GM21717 (cell line): ENCODE measurements at regions not wholly inside any gene's neighbourhood (a gene's known extent, or its start where the extent isn't known, plus 50 kb on each side); places are given as distances from the start of the nearest gene placed in this dataset.

ENCODE experiments used
- ATAC-seq: cut with Tn5 transposase; IDR thresholded peaks from one replicate; pipeline ENCODE4 v1.9.1; 2021; ENCODE audit warnings: mild to moderate bottlenecking, moderate library complexity; ENCODE audit not compliant: unreplicated experiment

DNA sequence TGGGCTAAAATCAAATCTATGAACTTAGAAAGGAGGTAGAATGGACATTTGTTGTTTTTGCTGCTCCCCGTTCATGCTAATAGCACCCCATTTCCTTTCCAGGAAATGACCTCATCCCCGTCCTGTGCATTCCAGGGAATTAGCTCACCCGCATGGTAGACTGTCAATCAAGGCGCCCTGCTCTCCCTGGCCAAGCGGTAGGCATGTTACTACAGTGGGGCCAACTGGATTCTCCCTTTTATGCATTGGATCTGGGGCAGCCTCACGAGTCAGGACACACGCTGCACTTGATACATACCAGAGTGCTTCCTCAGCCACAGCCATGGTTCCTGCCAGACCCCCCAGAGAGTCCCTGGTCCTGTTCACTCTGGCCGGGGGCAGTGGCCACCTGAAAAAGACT, 111.0 kb upstream of the PTCH1 start:
- no peak for ATAC-seq

DNA sequence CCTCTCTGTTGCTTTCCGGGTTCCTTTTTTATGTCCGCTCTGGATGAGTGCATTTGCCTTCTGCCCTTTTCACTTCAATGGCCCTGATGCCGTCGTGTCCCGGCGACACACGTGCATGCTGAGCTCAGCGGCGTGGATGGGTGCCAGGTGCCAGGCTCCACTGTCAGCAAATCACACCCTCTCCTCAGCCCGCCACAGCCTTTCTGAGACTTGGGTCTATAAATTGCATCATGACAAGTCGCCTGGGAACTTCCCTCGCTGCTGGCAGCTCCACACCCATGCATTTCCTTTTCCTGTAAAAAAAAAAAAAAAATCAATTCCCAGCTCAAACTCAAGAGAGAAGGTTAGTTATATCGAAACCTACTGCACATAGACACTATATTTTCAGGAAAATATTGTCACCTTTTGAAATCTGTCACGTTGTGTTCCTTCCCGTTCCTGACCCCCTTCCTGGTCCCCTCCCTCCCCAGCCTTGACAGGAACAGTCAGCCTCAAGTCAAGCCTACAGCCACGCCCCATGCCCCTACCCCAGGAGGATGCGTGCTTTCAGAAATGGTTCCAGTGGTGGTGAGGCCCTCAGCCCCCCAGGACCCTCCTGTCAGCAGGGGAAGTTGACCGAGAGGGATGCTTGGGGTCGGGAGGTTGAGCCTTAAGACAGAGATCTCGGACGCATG, 110.3 kb upstream of the PTCH1 start:
- no peak for ATAC-seq

DNA sequence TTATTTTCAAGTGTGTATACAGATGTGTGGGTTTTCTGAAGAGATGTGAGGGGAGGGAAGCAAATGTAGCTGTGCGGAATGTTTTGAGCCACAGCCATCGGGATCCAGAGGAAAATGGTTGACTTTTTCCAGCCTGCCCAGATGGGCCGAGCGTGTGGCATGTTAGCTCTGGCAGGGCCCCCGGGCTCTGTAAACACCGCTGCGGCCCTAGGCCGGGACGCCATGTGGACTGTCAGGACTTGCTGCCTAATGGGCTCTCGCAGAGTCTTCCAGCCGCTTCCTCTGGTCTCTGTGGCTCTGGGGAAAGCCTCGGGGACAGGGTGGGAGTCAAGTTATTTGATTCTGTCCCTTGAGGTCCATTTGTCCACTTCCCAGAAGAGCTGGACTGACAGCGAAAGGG, 109.6 kb upstream of the PTCH1 start:
- no peak for ATAC-seq

DNA sequence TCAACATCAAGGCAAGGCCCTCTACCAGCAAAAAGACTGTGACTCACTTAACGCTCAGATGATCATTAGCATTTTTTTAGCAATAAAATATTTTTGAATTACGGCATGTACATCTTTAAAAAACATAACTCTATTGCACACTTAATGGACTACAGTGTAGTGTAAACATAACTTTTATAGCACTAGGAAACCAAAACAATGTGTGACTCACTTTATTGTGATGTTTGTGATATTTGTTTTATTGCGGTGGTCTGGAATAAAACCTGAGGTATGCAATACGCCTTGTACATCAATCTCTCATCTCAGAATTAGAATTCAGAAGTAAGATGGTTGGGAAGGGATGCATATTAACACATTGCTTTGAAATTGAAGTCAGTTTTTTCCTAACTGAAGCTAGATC, 106.9 kb upstream of the PTCH1 start:
- ATAC-seq: no peak

DNA sequence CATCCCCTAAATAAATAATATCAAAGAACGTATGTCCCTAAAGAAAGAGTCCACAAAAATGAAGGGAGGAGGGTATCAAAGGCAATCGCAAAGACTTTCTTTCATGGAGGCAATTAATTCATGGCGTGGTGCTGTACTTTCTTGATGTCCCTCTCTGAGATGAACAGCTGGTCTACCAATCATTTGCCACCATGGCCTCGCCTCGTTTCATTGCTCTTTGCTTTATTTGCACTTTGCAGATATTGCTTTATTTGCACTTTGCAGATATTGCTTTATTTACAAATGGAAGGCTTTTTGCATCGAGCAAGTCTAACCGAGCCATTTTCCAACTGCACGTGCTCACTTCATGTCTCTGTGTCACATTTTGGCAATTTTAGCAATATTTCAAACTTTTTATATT, 104.0 kb upstream of the PTCH1 start:
- ATAC-seq: no peak

DNA sequence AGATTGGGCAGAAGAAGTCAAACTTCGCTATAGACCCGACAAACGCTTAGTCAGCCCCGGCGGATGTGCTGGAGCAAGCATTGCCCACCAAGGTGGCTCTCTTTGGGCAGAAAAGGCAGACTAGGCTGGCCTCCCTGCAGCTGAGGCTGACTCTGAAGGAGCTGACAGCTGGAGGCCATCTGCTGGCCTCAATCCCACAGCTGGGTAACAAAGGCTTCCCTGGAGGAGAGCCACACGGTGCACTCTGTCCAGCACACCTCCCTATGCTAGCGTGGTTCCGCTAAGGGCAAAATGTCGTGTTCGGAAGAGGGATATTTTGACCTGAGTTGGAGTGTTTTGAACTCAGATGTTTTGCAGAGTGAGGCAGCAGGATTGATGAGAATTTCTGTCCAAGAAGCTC, 103.5 kb upstream of the PTCH1 start:
- ATAC-seq: no peak

DNA sequence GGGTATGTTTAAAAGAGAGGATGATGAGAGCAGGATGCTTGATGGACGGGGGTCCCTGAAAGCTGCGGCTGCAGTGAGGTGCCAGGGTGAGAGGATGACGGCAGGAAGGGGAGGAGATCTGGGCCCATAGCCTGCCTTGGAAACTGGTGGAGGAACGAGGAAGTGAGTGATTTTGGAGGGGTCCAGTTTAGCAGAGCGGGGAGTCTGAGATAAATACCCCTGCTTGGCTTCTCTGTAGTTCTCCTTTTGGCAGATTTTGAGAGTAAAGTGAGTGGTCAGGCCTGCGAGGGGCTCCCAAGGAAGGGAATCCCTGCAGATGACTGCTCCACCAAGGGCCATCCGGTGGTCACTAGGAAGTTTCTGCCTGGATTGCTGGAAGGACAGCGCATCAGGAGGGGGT, 98.5 kb upstream of the PTCH1 start:
- ATAC-seq: no peak

DNA sequence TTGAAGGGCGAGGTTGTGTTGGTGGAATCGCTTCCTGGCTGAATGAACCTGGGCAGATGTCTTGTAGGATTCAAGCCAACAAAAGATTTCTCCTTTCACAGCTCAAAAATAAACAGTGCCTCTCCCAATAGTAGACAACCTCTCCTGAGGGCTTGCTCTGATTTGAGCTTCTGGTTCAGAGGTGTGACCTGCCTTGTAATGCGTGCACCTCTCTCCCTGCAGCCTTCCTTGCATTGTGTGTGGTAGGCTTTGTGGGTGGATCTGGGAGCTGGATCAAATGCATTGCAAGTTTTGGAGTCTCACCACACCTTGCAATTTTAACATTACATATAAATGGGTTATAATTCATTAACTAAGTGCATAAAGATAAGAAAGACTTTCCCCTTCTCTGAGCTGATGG, 96.9 kb upstream of the PTCH1 start:
- no peak for ATAC-seq

DNA sequence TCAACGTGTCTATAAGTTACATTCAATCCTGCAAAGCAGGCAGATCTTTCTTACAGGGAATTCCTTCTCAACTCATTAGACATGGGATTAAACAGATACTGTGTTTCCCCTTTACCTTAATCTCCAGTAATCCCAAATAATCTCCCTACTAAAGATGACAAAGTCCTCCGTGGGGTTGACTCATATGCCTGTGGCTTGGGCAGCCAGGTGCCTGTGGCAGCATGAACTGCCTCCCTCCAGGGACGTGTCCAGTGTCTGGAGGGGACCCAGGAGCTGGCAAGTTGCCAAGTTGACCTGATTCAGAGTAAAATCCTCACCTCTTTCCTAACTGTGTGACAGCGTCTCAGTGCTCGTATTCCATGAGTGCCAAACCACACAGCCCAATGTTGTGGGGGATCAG, 94.6 kb upstream of the PTCH1 start:
- no peak for ATAC-seq

DNA sequence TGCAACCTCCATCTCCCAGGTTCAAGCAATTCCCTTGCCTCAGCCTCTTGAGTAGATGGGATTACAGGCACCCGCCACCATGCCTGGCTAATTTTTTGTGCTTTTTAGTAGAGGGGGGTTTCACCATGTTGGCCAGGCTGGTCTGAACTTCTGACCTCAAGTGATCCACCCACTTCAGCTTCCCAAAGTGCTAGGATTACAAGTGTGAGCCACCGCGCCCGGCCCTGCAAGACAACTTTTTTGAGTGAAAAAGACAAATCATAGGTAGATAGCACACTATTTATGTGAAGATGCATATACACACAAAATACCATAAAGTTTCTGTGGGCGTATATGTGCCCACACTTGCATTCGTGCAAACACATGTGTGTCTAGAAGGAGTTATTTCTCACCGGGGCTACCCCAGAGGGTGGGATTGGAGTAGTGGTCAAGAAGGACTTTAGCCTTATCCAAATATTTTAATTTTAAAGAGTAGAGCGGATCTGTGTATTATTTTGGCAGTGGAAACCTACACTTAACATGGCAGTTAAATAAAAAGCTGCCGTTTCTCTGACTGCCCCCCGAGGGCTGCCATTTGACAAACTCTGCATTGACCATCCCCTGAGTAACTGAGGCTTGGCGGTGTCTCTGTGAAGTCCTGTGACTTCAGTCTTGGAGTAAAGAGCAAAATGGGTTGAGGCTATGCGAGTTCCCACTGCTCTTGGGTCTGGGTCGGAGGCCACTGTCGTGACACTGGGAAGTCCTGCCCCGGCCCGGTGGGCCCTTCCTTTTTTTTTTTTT, 93.4 kb upstream of the PTCH1 start:
- no peak for ATAC-seq

DNA sequence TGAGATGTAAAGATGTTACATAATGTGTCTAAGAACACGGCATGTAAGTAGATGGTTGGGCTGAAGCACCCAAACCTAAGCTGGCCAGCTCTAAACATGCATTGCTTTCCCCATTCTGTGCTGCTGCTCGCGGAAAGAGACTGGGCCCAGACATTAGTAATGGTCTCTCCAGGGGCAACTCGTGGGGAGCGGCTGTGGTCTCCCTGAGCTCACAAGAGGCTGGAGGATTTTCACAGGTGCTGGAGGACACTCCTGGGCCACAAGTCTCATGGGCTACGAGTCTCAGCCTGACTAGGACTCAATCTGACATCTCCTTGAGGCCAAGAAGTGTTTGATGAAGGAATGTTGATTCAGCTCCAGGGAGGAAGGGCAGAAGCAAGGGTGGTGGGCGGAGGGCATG, 92.7 kb upstream of the PTCH1 start:
- no peak for ATAC-seq

DNA sequence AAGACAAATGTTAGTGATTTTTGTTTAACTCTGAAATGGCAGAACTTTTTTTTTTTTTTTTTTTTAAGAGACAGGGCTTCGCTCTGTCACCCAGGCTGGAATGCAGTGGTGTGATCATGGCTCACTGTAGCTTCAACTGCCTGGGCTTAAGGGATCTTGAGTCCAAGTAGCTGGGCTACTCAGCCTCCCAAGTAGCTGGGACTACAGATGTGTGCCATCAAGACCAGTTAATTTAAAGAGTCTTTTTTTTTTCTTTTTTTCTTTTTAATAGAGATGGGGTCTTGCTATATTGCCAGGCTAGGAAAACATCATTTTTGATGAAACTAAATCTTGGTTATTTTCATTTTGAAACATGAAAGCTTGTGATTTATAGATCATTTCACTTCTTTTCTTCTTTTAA, 91.6 kb upstream of the PTCH1 start:
- no peak for ATAC-seq

DNA sequence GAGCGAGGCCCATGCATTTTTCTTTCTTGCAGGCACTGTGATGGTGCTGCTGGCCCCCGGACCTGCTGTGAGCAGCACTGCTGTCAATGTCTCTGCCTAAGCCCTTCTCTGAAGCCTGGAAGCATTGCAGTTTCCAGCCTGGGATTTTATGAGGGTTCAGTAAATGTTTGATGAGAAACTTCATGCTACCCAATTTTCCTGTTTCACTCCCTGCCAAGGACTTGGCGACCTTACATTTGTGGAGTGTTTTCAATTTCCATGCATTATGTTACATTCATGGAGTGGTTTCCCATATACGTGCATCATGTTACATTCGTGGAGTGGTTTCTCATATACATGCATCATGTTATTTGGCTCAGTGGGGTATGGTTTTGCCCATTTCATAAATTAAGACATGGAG, 90.7 kb upstream of the PTCH1 start:
- no peak for ATAC-seq

DNA sequence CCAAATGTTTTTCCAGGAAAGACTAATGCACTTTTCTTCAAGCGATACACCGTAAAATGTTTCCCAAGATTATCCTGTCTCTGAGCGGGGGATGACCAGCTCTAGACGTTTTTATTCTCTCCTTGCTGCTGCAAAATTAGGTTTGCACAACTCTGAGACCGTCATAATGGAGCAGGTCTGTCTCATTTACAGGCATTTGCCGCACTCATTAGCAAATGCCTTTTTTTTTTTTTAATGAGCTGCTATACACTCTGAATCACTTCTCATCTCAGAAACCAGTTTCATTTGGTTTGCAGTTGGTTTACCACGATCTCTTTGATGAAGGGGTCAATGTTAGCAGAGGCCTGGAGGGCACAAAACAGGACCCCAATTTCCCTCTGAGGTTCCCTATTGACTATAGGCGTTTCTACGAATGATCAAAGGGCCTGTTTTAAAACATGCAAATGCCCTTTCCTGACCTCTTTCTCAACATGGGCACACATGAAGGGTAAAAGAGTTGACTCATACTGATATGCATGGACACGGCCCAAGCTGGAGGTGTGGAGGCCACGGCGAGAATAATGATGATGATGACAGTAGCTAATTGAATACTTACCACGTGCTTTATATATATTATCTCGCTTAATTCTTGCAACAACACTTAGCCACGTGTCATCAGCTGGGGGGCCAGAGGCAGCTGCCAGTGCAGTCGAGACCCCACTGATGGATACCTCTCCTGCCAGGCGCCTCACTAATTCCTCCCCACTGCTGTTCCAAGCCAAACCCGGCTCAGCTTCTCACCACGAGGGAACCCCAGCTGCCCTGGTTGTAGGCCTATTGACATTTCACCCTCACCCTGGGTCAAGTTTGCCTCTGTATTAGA, 89.9 kb upstream of the PTCH1 start:
- ATAC-seq: no peak

DNA sequence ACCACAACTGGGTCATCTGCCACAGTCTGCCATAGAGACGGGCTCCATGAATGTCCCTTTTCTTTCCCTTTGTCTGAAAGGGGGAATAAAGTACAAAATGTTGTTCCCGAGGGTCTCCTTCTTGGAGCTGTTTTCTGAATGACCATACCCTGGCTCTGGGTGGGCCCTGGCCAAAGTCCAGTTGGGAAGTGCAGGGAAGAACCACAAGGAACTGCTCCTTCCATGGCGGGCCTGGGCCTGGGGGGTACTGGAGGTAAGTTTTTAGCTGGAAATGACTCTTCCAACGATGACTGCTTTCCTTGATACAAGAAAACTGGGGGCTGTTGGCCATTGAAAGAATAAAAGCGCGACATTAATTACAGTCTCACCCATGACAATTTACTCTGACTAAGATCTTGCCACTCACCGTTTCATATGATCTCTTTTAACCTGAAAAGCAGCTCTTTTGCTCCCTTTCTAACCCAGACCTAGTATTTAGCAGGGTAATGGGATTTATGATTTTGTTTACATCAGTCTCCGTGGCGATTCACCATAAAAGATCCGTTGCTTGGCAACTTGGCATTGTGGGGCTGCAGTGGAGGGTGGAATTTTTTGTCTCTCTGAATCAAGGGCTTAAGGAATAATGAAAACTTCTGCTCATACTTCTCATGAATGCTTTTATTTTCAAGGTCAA, 89.2 kb upstream of the PTCH1 start:
- no peak for ATAC-seq

DNA sequence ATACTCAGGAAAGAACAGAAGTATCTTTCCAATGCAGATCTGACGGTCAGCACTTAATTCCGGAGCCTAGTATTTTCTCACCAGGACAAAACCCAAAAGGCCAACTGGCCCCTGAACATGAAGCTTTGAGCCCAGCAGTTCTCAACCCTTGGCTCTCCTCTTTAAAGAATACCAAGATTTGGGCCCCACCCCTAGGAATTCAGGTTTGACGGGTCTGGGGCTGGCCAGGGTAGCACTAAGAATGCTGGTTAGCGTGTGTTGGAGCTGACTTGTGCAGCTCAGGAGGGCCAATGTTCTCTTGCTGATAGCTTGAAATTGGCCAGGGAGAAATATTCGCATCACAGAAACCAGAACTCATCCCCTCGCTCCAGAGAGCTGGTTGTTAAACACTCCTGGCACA, 88.3 kb upstream of the PTCH1 start:
- ATAC-seq: no peak

DNA sequence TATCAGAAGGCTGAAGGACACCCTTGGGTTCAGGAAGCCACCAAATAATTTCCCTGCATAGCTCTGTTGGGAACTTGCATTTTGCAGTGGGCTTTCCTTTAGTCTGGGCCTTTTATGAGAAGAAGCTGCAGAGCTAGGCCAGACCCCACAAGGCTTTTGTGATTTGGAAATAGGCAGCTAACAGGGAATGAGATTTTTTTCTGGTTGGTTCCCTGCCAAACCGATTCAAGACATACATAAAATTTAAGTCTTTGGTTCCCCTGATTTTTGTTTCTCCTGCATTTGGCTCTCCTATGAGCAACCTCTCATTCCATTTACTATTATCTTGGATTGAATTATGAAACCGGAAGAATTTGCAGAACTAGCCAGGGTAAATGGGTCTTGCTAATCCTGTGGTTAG, 81.5 kb upstream of the PTCH1 start:
- no peak for ATAC-seq

DNA sequence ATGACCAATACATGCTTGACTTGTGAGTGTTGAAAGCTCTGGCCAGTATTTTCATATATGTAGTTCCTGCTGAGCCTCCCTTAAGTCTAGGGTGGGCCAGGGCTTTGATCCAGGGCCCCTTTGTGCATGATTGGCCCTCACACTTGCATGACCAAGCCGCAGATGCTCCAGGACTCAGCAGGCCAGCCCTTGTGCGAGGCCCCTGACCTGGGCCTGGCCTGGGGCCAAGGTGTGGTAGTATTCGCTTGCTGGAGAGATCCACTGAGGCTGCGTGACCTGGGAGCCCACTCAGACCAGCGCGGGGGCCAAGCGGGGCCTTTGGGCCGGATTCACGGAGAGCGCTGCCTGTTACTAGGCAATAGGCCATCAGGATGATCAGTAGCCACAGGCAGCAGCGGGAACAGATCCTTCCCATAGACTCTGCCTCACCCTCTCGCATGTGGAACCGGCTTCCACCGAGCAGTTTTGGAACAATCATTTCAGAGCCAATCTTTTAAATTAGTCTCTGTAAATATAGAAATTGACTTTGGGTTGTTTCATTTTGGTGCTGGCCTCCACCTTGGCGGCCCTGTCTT, 79.0 kb upstream of the PTCH1 start:
- ATAC-seq: no peak

DNA sequence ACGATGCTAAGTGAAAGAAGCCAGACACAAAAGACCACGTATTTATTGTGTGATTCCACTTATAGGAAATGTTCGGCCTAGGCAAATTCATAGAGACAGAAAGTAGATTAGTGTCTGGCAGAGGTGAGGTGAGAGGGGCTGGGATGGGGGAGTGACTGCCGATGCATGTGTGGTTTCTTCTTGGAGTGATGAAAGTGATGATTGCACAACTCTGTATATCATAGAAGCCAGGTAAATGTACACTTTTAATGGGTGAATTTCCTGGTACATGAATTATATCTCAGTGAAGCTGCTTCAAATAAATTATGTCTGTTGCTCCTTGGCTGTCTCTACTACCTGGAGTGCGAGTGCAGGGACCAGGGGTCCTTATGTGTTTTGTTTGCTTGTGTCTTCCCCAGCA, 76.2 kb upstream of the PTCH1 start:
- ATAC-seq: no peak

DNA sequence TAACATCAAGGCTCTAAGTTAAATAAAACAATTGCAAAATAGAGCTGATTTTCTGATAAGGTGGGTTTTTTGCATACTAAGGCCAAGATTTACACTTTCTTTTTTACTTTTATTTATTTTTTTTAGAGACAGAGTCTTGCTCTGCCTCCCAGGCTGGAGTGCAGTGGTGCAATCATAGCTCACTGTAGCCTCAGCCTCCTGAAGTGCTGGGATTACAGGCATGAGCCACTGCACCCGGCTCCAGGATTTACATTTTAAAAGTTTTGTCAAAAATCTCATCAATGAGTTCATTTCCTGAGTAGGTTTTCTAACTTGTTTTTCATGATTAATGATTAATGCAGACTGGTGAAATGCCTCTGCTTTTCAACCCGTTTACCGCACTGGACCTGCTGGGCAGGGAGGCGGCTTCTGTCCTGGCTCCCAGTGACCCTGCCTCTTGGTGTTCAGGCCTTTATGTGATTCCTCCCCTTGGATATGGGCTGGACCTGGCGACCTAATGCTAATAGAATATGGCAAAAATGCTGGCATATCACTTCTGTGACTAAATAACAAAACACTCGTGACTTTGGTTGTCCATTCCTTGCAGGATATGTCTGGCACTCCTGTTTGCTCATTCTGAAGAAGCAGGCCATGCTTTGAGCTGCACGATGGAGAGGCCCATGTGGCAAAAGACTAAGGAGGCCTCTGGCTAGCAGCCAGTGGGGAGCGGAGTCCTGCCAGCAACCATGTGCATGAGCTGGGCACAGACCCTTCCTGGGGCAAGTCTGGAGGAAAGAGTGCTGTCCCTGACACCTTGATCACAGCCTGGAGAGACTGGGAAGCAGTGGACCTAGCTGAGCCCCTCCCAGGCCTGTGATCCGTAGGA, 72.2 kb upstream of the PTCH1 start:
- no peak for ATAC-seq
